ENCODE measurements at regions not wholly inside any gene's neighbourhood (a gene's known extent, or its start where the extent isn't known, plus 50 kb on each side); places are given as distances from the start of the nearest gene placed in this dataset.

DNA sequence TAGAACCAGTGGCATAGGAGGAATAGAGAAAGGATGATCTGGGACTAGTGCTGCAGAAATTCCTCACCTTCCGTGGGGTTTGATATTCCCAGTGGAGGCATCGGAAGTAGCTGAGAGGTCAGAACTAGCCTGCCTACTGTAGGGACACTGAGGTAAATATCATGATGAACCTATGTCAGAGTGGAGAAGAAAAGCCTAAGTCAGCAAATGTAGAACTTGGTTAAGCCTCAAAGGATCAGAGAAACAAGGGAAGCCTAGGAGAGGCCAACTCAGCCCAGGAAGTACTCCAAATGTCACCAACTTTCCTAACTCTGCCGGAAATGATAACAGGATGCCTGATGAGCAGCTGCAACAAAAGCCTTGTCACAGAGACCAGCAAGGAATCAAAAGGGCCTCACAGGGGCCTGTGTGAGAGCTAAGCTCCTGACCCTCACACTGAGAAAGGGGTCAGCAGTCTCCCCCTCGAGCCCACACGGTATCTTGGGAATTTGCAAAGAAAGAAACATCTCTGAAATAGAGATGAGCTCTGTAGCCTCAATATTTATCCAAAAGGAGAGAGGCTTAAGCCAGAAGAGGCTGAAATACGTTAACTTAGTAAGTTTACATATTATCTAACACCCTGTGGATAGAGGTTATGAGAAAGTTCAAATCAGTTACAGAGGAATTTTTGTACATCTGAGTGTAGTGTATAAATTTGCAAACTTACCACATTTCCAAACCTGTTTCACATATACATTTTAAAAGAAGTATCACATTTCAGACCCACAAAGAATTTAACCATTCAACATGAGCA is 1064.3 kb downstream of the DIAPH3 start:
- TF ChIP-seq, protein P1, sequence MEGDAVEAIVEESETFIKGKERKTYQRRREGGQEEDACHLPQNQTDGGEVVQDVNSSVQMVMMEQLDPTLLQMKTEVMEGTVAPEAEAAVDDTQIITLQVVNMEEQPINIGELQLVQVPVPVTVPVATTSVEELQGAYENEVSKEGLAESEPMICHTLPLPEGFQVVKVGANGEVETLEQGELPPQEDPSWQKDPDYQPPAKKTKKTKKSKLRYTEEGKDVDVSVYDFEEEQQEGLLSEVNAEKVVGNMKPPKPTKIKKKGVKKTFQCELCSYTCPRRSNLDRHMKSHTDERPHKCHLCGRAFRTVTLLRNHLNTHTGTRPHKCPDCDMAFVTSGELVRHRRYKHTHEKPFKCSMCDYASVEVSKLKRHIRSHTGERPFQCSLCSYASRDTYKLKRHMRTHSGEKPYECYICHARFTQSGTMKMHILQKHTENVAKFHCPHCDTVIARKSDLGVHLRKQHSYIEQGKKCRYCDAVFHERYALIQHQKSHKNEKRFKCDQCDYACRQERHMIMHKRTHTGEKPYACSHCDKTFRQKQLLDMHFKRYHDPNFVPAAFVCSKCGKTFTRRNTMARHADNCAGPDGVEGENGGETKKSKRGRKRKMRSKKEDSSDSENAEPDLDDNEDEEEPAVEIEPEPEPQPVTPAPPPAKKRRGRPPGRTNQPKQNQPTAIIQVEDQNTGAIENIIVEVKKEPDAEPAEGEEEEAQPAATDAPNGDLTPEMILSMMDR (IDR thresholded peaks at IDR 0.05; ENCODE audit: insufficient read depth, low read depth, low read length, missing control alignments) = no peak
- no peak for DNase-seq (ENCODE audit: low read depth)
- H3K4me3 ChIP-seq (ENCODE audit: low read length) = no peak overlapping the region

DNA sequence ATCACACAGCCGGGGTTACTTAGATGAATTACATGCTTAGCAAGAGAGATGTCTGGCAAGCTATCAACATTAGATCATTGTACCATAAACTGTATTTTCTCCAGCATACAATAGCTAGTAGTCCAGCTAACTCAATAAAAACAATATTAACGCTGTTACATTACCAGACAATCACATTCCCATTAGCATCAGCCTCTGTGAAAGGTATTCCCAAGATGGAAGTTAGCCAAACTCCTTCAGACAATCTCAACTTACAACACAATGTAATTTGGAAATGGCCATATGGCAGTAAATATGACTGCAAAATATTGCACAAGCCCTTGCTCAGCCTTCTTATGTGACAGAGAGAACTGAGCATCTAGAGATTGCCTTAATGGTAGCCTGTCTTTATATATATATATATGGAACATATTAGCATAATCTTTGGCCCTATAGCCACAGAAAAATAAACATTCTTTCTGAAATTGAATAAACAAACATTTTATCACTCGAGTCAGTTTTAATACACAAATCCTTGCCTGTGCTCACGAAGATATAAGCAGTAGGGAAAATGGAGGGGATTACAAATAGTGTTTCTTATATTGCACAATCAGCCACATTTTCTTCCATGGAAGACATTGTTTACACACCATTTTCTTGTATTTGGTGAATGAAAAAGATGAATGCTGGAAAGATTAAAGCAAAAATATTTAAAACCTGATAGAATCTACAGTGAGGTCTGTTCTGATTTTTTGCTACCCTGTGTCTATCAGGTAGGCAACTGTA is 1060.5 kb downstream of the DIAPH3 start:
- H3K4me3 ChIP-seq (ENCODE audit: low read length) = no peak overlapping the region
- DNase-seq (ENCODE audit: low read depth) = no peak
- TF ChIP-seq, protein P1 (IDR thresholded peaks at IDR 0.05; ENCODE audit: insufficient read depth, low read depth, low read length, missing control alignments) = no peak

DNA sequence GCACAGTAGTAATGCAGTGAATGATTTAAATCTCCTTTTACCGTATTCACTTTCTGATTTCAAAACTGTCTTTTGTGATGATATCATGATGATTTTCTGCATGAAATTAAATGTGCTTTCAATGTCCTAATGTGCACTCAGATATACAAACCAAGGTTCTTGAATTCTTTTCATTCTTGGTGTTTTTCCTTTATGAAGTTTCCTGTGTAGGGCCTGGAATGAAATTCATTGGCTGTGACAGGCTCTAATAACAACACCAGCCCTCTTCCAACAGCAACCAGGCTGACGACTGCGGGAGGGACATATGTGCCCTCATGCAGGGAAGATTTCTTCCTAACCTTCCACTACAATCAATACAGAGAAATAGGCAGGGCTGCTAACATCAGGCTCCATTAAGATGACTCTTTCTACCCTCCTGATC is 1052.0 kb downstream of the DIAPH3 start:
- no peak overlapping the region for H3K4me3 ChIP-seq (ENCODE audit: low read length)
- DNase-seq (ENCODE audit: low read depth) = no peak
- TF ChIP-seq, protein P1 (IDR thresholded peaks at IDR 0.05; ENCODE audit: insufficient read depth, low read depth, low read length, missing control alignments) = no peak

DNA sequence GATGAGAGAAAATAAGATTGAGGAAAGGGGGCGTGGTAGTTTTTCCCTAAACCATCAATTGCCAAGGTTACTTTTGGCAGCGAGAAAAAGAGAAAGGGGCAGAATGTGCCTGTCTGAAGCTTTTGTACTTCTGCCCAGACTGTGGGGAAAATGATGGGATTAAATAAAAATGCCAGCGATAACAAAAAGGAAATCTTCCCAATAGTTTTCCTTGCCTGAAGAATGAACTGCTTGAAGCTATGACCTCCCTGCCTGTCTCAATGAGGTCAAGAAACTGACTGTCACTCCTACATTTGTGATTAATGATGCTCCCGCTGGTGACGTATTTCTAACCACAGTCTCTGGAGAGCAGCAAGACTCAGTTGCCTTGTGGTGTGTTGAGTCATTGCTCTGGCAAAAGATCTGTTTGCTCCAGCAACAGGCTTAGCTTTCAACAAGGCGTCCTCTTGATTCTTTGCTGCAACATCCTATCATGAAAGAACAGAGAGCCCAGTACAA is 1051.5 kb downstream of the DIAPH3 start:
- TF ChIP-seq, protein P1 (IDR thresholded peaks at IDR 0.05; ENCODE audit: insufficient read depth, low read depth, low read length, missing control alignments) = no peak
- no peak overlapping the region for H3K4me3 ChIP-seq (ENCODE audit: low read length)
- DNase-seq (ENCODE audit: low read depth) = peak; percentile 49

DNA sequence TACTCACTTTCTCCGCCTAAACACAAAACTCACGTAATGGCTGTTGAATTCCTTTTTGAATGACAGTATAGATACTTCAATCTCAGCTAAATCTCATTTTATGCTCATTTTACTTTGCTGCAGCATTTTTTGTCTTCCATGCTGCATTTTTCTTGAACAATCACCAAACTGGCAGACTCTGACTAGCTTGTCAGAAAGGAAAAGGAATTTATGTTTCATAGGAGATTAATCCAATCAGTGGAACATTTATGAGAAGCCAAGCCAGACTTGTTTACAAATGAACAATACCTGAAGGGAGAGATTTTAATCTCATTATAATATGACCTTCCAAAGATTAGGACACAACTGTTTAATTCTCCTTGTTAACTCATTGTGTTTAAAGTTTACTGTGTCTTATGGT is 1044.3 kb downstream of the DIAPH3 start:
- TF ChIP-seq, protein P1 (IDR thresholded peaks at IDR 0.05; ENCODE audit: insufficient read depth, low read depth, low read length, missing control alignments) = no peak
- no peak overlapping the region for H3K4me3 ChIP-seq (ENCODE audit: low read length)
- no peak for DNase-seq (ENCODE audit: low read depth)

DNA sequence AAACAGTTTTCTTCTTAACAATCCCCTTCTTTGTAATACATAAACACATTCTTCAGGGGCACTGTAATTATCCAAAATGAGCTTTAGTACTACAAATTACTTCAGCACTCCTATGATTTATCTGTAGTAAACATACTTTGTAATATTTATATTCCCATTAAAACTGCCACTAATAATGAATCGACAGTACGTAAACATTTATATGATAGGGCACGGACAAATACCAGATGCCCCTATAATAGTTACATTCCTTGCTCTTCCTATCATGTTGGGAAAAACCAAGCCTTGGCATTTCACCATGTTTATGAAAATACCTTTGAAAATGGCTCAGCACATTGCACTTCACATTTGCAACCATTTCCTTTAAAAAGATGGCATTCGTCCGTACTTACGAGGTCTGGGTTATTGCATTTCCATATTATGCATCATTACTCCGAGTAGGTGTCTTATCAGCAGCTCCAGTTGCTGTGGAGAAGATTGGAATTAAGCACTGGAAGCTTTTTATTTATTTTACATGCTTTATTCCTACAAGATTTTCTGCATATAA is 1043.4 kb downstream of the DIAPH3 start:
- no peak for DNase-seq (ENCODE audit: low read depth)
- TF ChIP-seq, protein P1 (IDR thresholded peaks at IDR 0.05; ENCODE audit: insufficient read depth, low read depth, low read length, missing control alignments) = no peak
- no peak overlapping the region for H3K4me3 ChIP-seq (ENCODE audit: low read length)

All from epithelial cell of esophagus (primary cell).